B cell (primary cell): ENCODE measurements at regions not wholly inside any gene's neighbourhood (a gene's known extent, or its start where the extent isn't known, plus 50 kb on each side); places are given as distances from the start of the nearest gene placed in this dataset.
"Not testable (repeated sequence)": the region's sequence is repeated elsewhere in the genome, so short reads cannot be mapped to it uniquely, and the experiment has no call there.

ENCODE experiments used
- ATAC-seq: fragments of 200-7000 bp; cut with Tn5 transposase; one replicate; pipeline ENCODE4 v1.10.0; 2021; ENCODE audit warnings: low read depth, mild to moderate bottlenecking, moderate number of reproducible peaks, moderate library complexity
- CTCF ChIA-PET: fragments of 350-600 bp; sonication (Branson Sonifier 250); formaldehyde crosslinking; loops from one replicate; lab custom pipeline; 2021; ENCODE audit warnings: antibody characterized with exemption, inconsistent platforms; lab: Charles Lee
- POLR2A ChIA-PET: fragments of 350-600 bp; sonication (Branson Sonifier 250); formaldehyde crosslinking; loops from one replicate; lab custom pipeline; 2021; ENCODE audit warnings: antibody characterized with exemption; lab: Charles Lee
- DNase-seq: peaks from one replicate; pipeline ENCODE4 v3.0.0; 2013
- H2AFZ ChIP-seq: 2 replicates; pipeline ENCODE4 v1.6.1; 2012; ENCODE audit warnings: mild to moderate bottlenecking, low read depth, low read length; ENCODE audit not compliant: insufficient read depth, poor library complexity, severe bottlenecking
- H3K27ac ChIP-seq, 2 donors: 1 replicate in 1 of 2; 2 replicates in 1 of 2; pipeline ENCODE4 v1.5.1; 2012 to 2013; ENCODE audit warnings: low read length in 2 of 2, mild to moderate bottlenecking in 2 of 2, moderate library complexity in 1 of 2
- H3K27me3 ChIP-seq, 4 experiments: fragments of 200-600 bp in 1 of 4; sonication (generic) in 1 of 4; replicated peaks in 1 of 4; 1 replicate in 2 of 4; 2 replicates in 2 of 4; pipeline versions ENCODE4 v1.6.1 to v1.7.0; 2013 to 2016; ENCODE audit warnings: low read length in 3 of 4, mild to moderate bottlenecking in 2 of 4, mixed read lengths in 1 of 4, moderate library complexity in 1 of 4; ENCODE audit not compliant: insufficient read depth in 4 of 4, control insufficient read depth in 3 of 4; ENCODE audit errors: control extremely low read depth in 1 of 4
- H3K36me3 ChIP-seq, 2 experiments: replicated peaks in 1 of 2; 1 replicate in 1 of 2; 2 replicates in 1 of 2; pipeline versions ENCODE4 v1.6.1 to v1.7.1; 2013; ENCODE audit warnings: low read length in 1 of 2; ENCODE audit not compliant: insufficient read depth in 2 of 2, control insufficient read depth in 1 of 2; ENCODE audit errors: control extremely low read depth in 1 of 2, extremely low read depth in 1 of 2
- H3K4me1 ChIP-seq, 2 donors: fragments of 200-600 bp in 1 of 2; sonication (generic) in 1 of 2; 1 replicate in 1 of 2; 2 replicates in 1 of 2; pipeline versions ENCODE4 v1.5.1 to v1.6.1; 2013 to 2017; ENCODE audit warnings: low read length in 2 of 2; ENCODE audit not compliant: control insufficient read depth in 2 of 2, insufficient read depth in 2 of 2
- H3K4me2 ChIP-seq: replicated peaks from 2 replicates; pipeline ENCODE3; 2012; ENCODE audit warnings: mild to moderate bottlenecking, low read depth, low read length; ENCODE audit not compliant: poor library complexity, severe bottlenecking
- H3K4me3 ChIP-seq, 5 experiments: fragments of 200-600 bp in 1 of 5; sonication (generic) in 1 of 5; 1 replicate in 3 of 5; 2 replicates in 2 of 5; pipeline versions ENCODE4 v1.5.1 to v1.7.0; 2011 to 2016; ENCODE audit warnings: low read length in 4 of 5, mild to moderate bottlenecking in 4 of 5, low read depth in 2 of 5, control low read depth in 1 of 5, moderate library complexity in 1 of 5; ENCODE audit not compliant: insufficient read depth in 1 of 5; ENCODE audit errors: control extremely low read depth in 1 of 5, extremely low read depth in 1 of 5
- H3K79me2 ChIP-seq: fragments of 200-600 bp; sonication (generic); one replicate; pipeline ENCODE4 v1.6.0; 2016; ENCODE audit warnings: low read length; ENCODE audit not compliant: control insufficient read depth, insufficient read depth
- H3K9ac ChIP-seq: fragments of 200-600 bp; sonication (generic); 2 replicates; pipeline ENCODE4 v1.6.1; 2017; ENCODE audit warnings: mild to moderate bottlenecking, low read length, moderate library complexity
- H3K9me3 ChIP-seq, 3 donors: one replicate each; pipeline versions ENCODE4 v1.6.1 to v1.7.1; 2013; ENCODE audit warnings: low read length in 2 of 3; ENCODE audit not compliant: control insufficient read depth in 2 of 3, insufficient read depth in 1 of 3; ENCODE audit errors: control extremely low read depth in 1 of 3
- H4K20me1 ChIP-seq: 2 replicates; pipeline ENCODE4 v1.6.0; 2012; ENCODE audit warnings: mild to moderate bottlenecking, low read length; ENCODE audit not compliant: insufficient read depth, control insufficient read depth, poor library complexity, severe bottlenecking
- H3K27ac Mint-ChIP-seq: one replicate; pipeline ENCODE4 v1.8.0; 2021; ENCODE audit warnings: mixed read lengths
- H3K27me3 Mint-ChIP-seq: one replicate; pipeline ENCODE4 v1.8.0; 2021; ENCODE audit warnings: mixed read lengths
- H3K4me1 Mint-ChIP-seq: one replicate; pipeline ENCODE4 v1.8.0; 2021; ENCODE audit warnings: mixed read lengths
- H3K4me3 Mint-ChIP-seq: one replicate; pipeline ENCODE4 v1.8.0; 2021; ENCODE audit warnings: mixed read lengths
- H3K9me3 Mint-ChIP-seq: one replicate; pipeline ENCODE4 v1.8.0; 2022; ENCODE audit warnings: mixed read lengths; ENCODE audit not compliant: insufficient read depth
- EZH2 ChIP-seq: IDR thresholded peaks from 2 replicates; pipeline ENCODE4 v1.6.1; 2012; ENCODE audit warnings: borderline replicate concordance, low read depth, mild to moderate bottlenecking, moderate library complexity, low read length; ENCODE audit not compliant: insufficient read depth, poor library complexity, severe bottlenecking
- WGBS: methylation state at CpG from one replicate; pipeline ENCODE4 v1.1.5; 2013; ENCODE audit warnings: missing lambda C conversion rate; ENCODE audit not compliant: insufficient coverage; 5-methylcytosine and 5-hydroxymethylcytosine counted together
- intact Hi-C: fragments of 100-400 bp; cut with micrococcal nuclease; formaldehyde crosslinking; loops from one replicate; pipeline ENCODE4 v1.10.0; 2022
- TF ChIP-seq, protein P1 (sequence below): fragments of 200-600 bp; IDR thresholded peaks from one replicate; pipeline ENCODE4 v1.8.0; 2022; ENCODE audit warnings: antibody characterized with exemption, mild to moderate bottlenecking

DNA sequence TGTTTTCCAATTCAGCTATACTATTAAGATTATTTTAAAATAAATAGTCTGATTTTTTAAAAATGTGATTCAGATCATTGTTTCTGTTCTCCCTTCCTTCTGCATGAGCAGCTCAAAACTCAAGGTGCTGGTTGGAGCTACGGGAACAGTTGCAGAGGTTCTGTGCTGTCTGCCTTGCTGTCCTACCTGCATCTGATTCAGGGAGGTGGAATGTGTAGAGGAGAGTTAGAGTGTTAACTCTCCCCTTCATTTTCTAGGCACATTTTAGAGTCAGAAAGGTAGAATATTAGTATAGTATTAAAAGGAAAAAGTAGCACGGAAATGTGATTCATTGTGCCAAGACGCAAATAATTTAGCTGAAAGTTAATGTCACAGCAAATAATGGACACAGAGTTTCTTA lies 188.1 kb upstream of the SLC35B3 start:
- Histone ChIP-seq H3K79me2 (no peaks in the 10 kb centered on the region), H4K20me1 (no peaks in the 10 kb centered on the region), H3K36me3 (no peaks in the 10 kb centered on the region), H2AFZ (no peak overlapping the region), H3K4me1 (no peaks in the 10 kb centered on the region), H3K27ac (no peak overlapping the region), H3K4me3 (no peak overlapping the region), H3K4me2 (no peak overlapping the region), H3K9me3 (peaks cover 0 to 11% (median 0%) of the 10 kb centered on the region in 3 donors), H3K27me3 (no peaks in the 10 kb centered on the region), H3K9ac (no peak overlapping the region)
- intact Hi-C loops: no loop called here
- Mint-ChIP-seq H3K4me3 (no peak overlapping the region), H3K27ac (no peak overlapping the region), H3K9me3 (no peaks in the 10 kb centered on the region), H3K27me3 (no peaks in the 10 kb centered on the region), H3K4me1 (no peaks in the 10 kb centered on the region)
- ATAC-seq: no peak
- no peak for TF ChIP-seq EZH2
- DNase-seq: no peak
- CTCF ChIA-PET: interaction anchor here (0.6 kb wide), 1 partner anchor 140 kb away, joined by 3 read pairs; no protein-coding TSS in a partner anchor
- POLR2A ChIA-PET: no interaction called here
- WGBS: no CpG with 5 or more reads among the region's 3 CpGs

DNA sequence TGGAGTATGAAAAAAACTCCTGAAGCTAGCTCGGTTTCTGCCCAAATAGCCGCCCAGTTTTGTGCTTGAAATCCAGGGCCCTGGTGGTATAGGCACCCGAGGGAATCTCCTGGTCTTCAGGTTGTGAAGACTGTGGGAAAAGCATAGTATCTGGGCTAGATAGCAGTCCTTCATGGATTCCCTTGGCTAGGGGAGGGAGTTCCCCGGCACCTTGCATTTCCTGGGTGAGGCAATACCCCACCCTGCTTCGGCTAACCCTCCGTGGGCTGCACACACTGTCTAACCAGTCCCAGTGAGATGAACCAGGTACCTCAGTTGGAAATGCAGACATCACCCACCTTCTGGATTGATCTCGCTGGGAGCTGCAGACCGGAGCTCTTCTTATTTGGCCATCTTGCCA lies 184.5 kb upstream of the SLC35B3 start:
- POLR2A ChIA-PET: no interaction called here
- no peak overlapping the region for H2AFZ ChIP-seq

DNA sequence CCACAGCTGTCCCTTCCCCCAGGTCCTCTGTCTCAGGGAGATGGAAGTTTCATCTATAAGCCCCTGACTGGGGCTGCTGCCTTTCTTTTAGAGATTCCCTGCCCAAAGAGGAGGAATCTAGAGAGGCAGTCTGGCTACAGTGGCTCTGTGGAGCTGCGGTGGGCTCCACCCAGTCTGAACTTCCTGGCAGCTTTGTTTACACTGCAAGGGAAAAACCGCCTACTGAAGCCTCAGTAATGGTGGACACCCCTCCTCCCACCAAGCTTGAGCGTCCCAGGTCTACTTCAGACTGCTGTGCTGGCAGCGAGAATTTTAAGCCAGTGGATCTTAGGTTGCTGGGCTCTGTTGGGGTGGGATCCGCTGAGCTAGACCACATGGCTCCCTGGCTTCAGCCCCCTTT lies 184.1 kb upstream of the SLC35B3 start:
- H3K27me3 ChIP-seq, H3K4me1 ChIP-seq, ATAC-seq, H3K9me3 Mint-ChIP-seq, H3K4me2 ChIP-seq, POLR2A ChIA-PET, H3K79me2 ChIP-seq, H3K4me3 ChIP-seq, CTCF ChIA-PET, H3K36me3 ChIP-seq, H3K9ac ChIP-seq, H2AFZ ChIP-seq, H3K27ac ChIP-seq, H3K4me1 Mint-ChIP-seq, H4K20me1 ChIP-seq, H3K27me3 Mint-ChIP-seq, H3K27ac Mint-ChIP-seq, DNase-seq, H3K4me3 Mint-ChIP-seq, intact Hi-C loops: not testable (repeated sequence)
- peaks cover 0 to 11% (median 0%) of the 10 kb centered on the region in 3 donors for H3K9me3 ChIP-seq
- 88% methylated on average over 5 of the region's 5 CpGs for WGBS

More for the DNA sequence above, 184.5 kb upstream of the SLC35B3 start:
- Histone ChIP-seq H3K4me3 (no peak overlapping the region), H3K9me3 (peaks cover 0 to 11% (median 0%) of the 10 kb centered on the region in 3 donors), H3K9ac (no peak overlapping the region), H3K36me3 (no peaks in the 10 kb centered on the region), H4K20me1 (no peaks in the 10 kb centered on the region), H3K4me1 (no peaks in the 10 kb centered on the region), H3K27ac (no peak overlapping the region), H3K27me3 (no peaks in the 10 kb centered on the region), H3K4me2 (no peak overlapping the region), H3K79me2 (no peaks in the 10 kb centered on the region)
- CTCF ChIA-PET: no interaction called here
- TF ChIP-seq, protein P1, sequence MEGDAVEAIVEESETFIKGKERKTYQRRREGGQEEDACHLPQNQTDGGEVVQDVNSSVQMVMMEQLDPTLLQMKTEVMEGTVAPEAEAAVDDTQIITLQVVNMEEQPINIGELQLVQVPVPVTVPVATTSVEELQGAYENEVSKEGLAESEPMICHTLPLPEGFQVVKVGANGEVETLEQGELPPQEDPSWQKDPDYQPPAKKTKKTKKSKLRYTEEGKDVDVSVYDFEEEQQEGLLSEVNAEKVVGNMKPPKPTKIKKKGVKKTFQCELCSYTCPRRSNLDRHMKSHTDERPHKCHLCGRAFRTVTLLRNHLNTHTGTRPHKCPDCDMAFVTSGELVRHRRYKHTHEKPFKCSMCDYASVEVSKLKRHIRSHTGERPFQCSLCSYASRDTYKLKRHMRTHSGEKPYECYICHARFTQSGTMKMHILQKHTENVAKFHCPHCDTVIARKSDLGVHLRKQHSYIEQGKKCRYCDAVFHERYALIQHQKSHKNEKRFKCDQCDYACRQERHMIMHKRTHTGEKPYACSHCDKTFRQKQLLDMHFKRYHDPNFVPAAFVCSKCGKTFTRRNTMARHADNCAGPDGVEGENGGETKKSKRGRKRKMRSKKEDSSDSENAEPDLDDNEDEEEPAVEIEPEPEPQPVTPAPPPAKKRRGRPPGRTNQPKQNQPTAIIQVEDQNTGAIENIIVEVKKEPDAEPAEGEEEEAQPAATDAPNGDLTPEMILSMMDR: no peak
- TF ChIP-seq EZH2: no peak
- no peak for DNase-seq
- Mint-ChIP-seq H3K4me3 (no peak overlapping the region), H3K4me1 (no peaks in the 10 kb centered on the region), H3K27ac (no peak overlapping the region), H3K9me3 (no peaks in the 10 kb centered on the region), H3K27me3 (no peaks in the 10 kb centered on the region)
- whole genome bisulfite sequencing: 96% methylated on average over 6 of the region's 8 CpGs
- intact Hi-C loops: no loop called here
- no peak for ATAC-seq
